SKM-1 (cell line): ENCODE measurements at regions not wholly inside any gene's neighbourhood (a gene's known extent, or its start where the extent isn't known, plus 50 kb on each side); places are given as distances from the start of the nearest gene placed in this dataset.
"Not testable (repeated sequence)": the region's sequence is repeated elsewhere in the genome, so short reads cannot be mapped to it uniquely, and the experiment has no call there.

Experiments
- DNase-seq: peaks from one replicate; lab custom pipeline; 2025; ENCODE audit not compliant: unreplicated experiment; lab: John Stamatoyannopoulos, UW

- DNase-seq = no peak
Measured at GRCh38 chr5:60517850-60518249, 182.1 kb downstream of the DEPDC1B start.

GRCh38 chr5:60517094-60517694, 182.8 kb downstream of the DEPDC1B start:
- no peak for DNase-seq

- DNase-seq = no peak
Measured at GRCh38 chr5:60516688-60517087, 183.3 kb downstream of the DEPDC1B start.

- no peak for DNase-seq
Measured at GRCh38 chr5:60514152-60514551, 185.8 kb downstream of the DEPDC1B start.

- no peak for DNase-seq
Measured at GRCh38 chr5:60512117-60512516, 187.8 kb downstream of the DEPDC1B start.

- no peak for DNase-seq
Measured at GRCh38 chr5:60510663-60511062, 189.3 kb downstream of the DEPDC1B start.

- no peak for DNase-seq
Measured at GRCh38 chr5:60510049-60510448, 189.9 kb downstream of the DEPDC1B start.

GRCh38 chr5:60509519-60509918, 190.4 kb downstream of the DEPDC1B start:
- no peak for DNase-seq

- no peak for DNase-seq
Measured at GRCh38 chr5:60507687-60508086, 192.3 kb downstream of the DEPDC1B start.

GRCh38 chr5:60505373-60506171, 194.4 kb downstream of the DEPDC1B start:
- no peak for DNase-seq

- DNase-seq = no peak
Measured at GRCh38 chr5:60504342-60504741, 195.6 kb downstream of the DEPDC1B start.

GRCh38 chr5:60503771-60504170, 196.2 kb downstream of the DEPDC1B start:
- no peak for DNase-seq

- no peak for DNase-seq
Measured at GRCh38 chr5:60497706-60498500, 202.1 kb downstream of the DEPDC1B start.

GRCh38 chr5:60495644-60496520, 204.1 kb downstream of the DEPDC1B start:
- DNase-seq = no peak

- no peak for DNase-seq
Measured at GRCh38 chr5:60494635-60495034, 205.3 kb downstream of the DEPDC1B start.

GRCh38 chr5:60494144-60494543, 205.8 kb downstream of the DEPDC1B start:
- DNase-seq = no peak

- no peak for DNase-seq
Measured at GRCh38 chr5:60493372-60493771, 206.6 kb downstream of the DEPDC1B start.

GRCh38 chr5:60492958-60493357, 207.0 kb downstream of the DEPDC1B start:
- DNase-seq = no peak

- not testable (repeated sequence) for DNase-seq
Measured at GRCh38 chr5:60492358-60492757, 207.6 kb downstream of the DEPDC1B start.

- no peak for DNase-seq
Measured at GRCh38 chr5:60490597-60491166, 209.3 kb downstream of the DEPDC1B start.

- DNase-seq = no peak
Measured at GRCh38 chr5:60489856-60490255, 210.1 kb downstream of the DEPDC1B start.
